HL-60 (cell line): ENCODE measurements at regions not wholly inside any gene's neighbourhood (a gene's known extent, or its start where the extent isn't known, plus 50 kb on each side); places are given as distances from the start of the nearest gene placed in this dataset.

Experiments used
- POLR2AphosphoS5 ChIP-seq: IDR thresholded peaks from 2 replicates; pipeline ENCODE4 v1.6.1; 2012; ENCODE audit warnings: low read depth
- SPI1 ChIP-seq: IDR thresholded peaks from 2 replicates; pipeline ENCODE4 v1.6.1; 2012; ENCODE audit warnings: low read depth, mild to moderate bottlenecking, borderline replicate concordance
- TF ChIP-seq, protein P1 (sequence below): IDR thresholded peaks from one replicate; pipeline ENCODE4 v1.5.1; 2011; ENCODE audit warnings: low read length, control low read depth, inconsistent platforms; ENCODE audit not compliant: insufficient read depth
- TF ChIP-seq, protein P2 (sequence below): IDR thresholded peaks from 2 replicates; pipeline ENCODE4 v1.6.1; 2012; ENCODE audit warnings: low read depth; ENCODE audit not compliant: insufficient replicate concordance

GRCh38 chr13:44199627-44200207 lies 173.9 kb upstream of the SERP2 start:
- TF ChIP-seq, protein P1, sequence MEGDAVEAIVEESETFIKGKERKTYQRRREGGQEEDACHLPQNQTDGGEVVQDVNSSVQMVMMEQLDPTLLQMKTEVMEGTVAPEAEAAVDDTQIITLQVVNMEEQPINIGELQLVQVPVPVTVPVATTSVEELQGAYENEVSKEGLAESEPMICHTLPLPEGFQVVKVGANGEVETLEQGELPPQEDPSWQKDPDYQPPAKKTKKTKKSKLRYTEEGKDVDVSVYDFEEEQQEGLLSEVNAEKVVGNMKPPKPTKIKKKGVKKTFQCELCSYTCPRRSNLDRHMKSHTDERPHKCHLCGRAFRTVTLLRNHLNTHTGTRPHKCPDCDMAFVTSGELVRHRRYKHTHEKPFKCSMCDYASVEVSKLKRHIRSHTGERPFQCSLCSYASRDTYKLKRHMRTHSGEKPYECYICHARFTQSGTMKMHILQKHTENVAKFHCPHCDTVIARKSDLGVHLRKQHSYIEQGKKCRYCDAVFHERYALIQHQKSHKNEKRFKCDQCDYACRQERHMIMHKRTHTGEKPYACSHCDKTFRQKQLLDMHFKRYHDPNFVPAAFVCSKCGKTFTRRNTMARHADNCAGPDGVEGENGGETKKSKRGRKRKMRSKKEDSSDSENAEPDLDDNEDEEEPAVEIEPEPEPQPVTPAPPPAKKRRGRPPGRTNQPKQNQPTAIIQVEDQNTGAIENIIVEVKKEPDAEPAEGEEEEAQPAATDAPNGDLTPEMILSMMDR = no peak
- no peak for TF ChIP-seq POLR2AphosphoS5
- TF ChIP-seq SPI1 = no peak
- TF ChIP-seq, protein P2, sequence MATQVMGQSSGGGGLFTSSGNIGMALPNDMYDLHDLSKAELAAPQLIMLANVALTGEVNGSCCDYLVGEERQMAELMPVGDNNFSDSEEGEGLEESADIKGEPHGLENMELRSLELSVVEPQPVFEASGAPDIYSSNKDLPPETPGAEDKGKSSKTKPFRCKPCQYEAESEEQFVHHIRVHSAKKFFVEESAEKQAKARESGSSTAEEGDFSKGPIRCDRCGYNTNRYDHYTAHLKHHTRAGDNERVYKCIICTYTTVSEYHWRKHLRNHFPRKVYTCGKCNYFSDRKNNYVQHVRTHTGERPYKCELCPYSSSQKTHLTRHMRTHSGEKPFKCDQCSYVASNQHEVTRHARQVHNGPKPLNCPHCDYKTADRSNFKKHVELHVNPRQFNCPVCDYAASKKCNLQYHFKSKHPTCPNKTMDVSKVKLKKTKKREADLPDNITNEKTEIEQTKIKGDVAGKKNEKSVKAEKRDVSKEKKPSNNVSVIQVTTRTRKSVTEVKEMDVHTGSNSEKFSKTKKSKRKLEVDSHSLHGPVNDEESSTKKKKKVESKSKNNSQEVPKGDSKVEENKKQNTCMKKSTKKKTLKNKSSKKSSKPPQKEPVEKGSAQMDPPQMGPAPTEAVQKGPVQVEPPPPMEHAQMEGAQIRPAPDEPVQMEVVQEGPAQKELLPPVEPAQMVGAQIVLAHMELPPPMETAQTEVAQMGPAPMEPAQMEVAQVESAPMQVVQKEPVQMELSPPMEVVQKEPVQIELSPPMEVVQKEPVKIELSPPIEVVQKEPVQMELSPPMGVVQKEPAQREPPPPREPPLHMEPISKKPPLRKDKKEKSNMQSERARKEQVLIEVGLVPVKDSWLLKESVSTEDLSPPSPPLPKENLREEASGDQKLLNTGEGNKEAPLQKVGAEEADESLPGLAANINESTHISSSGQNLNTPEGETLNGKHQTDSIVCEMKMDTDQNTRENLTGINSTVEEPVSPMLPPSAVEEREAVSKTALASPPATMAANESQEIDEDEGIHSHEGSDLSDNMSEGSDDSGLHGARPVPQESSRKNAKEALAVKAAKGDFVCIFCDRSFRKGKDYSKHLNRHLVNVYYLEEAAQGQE = no peak
